Suprapubic skin (tissue), 3 donors: ENCODE measurements at regions not wholly inside any gene's neighbourhood (a gene's known extent, or its start where the extent isn't known, plus 50 kb on each side); places are given as distances from the start of the nearest gene placed in this dataset.

Experiments used
- CTCF ChIP-seq, 2 donors: fragments of 200-600 bp in 1 of 2; fragments of 450-650 bp in 1 of 2; sonication (generic) in 1 of 2; IDR thresholded peaks; one replicate each; pipeline ENCODE4 v1.5.1; 2016 to 2019; ENCODE audit warnings: antibody characterized with exemption in 2 of 2, mild to moderate bottlenecking in 1 of 2, moderate library complexity in 1 of 2
- POLR2A ChIP-seq, 2 donors: fragments of 450-650 bp; IDR thresholded peaks; one replicate each; pipeline ENCODE4 v1.6.1; 2017; ENCODE audit warnings: antibody characterized with exemption in 2 of 2, mild to moderate bottlenecking in 2 of 2, moderate library complexity in 2 of 2

GRCh38 chr2:187838690-187839089 is 284.5 kb upstream of the TFPI start:
- no peak for TF ChIP-seq CTCF (IDR thresholded peaks at IDR 0.05)
- no peak for TF ChIP-seq POLR2A (IDR thresholded peaks at IDR 0.05)
